H1 (cell line): ENCODE measurements at regions not wholly inside any gene's neighbourhood (a gene's known extent, or its start where the extent isn't known, plus 50 kb on each side); places are given as distances from the start of the nearest gene placed in this dataset.

Source experiments
- CBX8 ChIP-seq: fragments of 300-800, 300-1000 bp; sonication (generic); IDR thresholded peaks from 2 replicates; pipeline ENCODE4 v1.7.1; 2016; ENCODE audit warnings: low read depth, low read length, borderline replicate concordance
- CHD1 ChIP-seq: IDR thresholded peaks from 2 replicates; pipeline ENCODE4 v1.6.1; 2012; ENCODE audit warnings: low read depth, low read length, improper control_type of control experiment
- E2F6 ChIP-seq: IDR thresholded peaks from 2 replicates; pipeline ENCODE4 v1.6.1; 2012; ENCODE audit warnings: inconsistent platforms
- EGR1 ChIP-seq: IDR thresholded peaks from 2 replicates; pipeline ENCODE4 v1.6.1; 2011; ENCODE audit warnings: low read depth, low read length, borderline replicate concordance
- EZH2 ChIP-seq: fragments of 200-600 bp; sonication (generic); IDR thresholded peaks from 2 replicates; pipeline ENCODE4 v1.7.1; 2012; ENCODE audit warnings: low read depth, mild to moderate bottlenecking, moderate library complexity, low read length, inconsistent platforms; ENCODE audit not compliant: severe bottlenecking
- FOSL1 ChIP-seq: IDR thresholded peaks from 2 replicates; pipeline ENCODE4 v1.6.1; 2011; ENCODE audit warnings: mild to moderate bottlenecking, low read depth, low read length, moderate library complexity; ENCODE audit not compliant: insufficient read depth
- GTF2F1 ChIP-seq: IDR thresholded peaks from 2 replicates; pipeline ENCODE4 v1.6.1; 2012; ENCODE audit warnings: low read depth, low read length, improper control_type of control experiment, borderline replicate concordance
- JUN ChIP-seq: IDR thresholded peaks from 2 replicates; pipeline ENCODE4 v1.6.1; 2011; ENCODE audit warnings: low read depth, mild to moderate bottlenecking, improper control_type of control experiment, low read length
- NRF1 ChIP-seq: IDR thresholded peaks from 2 replicates; pipeline ENCODE4 v1.6.1; 2011; ENCODE audit warnings: mild to moderate bottlenecking, low read depth, low read length, improper control_type of control experiment
- POLR2A ChIP-seq, 2 experiments: IDR thresholded peaks; 1 replicate in 1 of 2; 2 replicates in 1 of 2; pipeline ENCODE4 v1.6.1; 2011; ENCODE audit warnings: low read depth in 2 of 2, low read length in 2 of 2, mild to moderate bottlenecking in 2 of 2; ENCODE audit errors: control extremely low read depth in 1 of 2
- RXRA ChIP-seq: IDR thresholded peaks from 2 replicates; pipeline ENCODE4 v1.6.1; 2011; ENCODE audit warnings: low read depth, mild to moderate bottlenecking, low read length, moderate library complexity; ENCODE audit not compliant: insufficient read depth
- TAF1 ChIP-seq: IDR thresholded peaks from 2 replicates; pipeline ENCODE4 v1.6.1; 2011; ENCODE audit warnings: mild to moderate bottlenecking, low read depth, low read length
- ZNF274 ChIP-seq: IDR thresholded peaks from 2 replicates; pipeline ENCODE4 v1.7.0; 2012; ENCODE audit warnings: low read length, borderline replicate concordance; ENCODE audit errors: extremely low read depth
- TF ChIP-seq, protein P1 (sequence below), 3 experiments: IDR thresholded peaks; 1 replicate in 2 of 3; 2 replicates in 1 of 3; pipeline versions ENCODE4 v1.5.1 to v1.6.1; 2011; ENCODE audit warnings: low read length in 3 of 3, mild to moderate bottlenecking in 3 of 3, inconsistent platforms in 2 of 3, low read depth in 1 of 3, moderate library complexity in 1 of 3; ENCODE audit not compliant: insufficient read depth in 1 of 3; ENCODE audit errors: control extremely low read depth in 1 of 3

GRCh38 chr10:59019603-59020002 lies 156.8 kb upstream of the PHYHIPL start:
- TF ChIP-seq POLR2A (IDR thresholded peaks at IDR 0.05; ENCODE audit: control extremely low read depth in 1 of 2, low read depth in 2 of 2, low read length in 2 of 2) (no peak), GTF2F1 (no peak), EZH2 (no peak), EGR1 (no peak), RXRA (no peak), E2F6 (no peak), NRF1 (no peak), JUN (no peak), ZNF274 (no peak), TAF1 (no peak), FOSL1 (no peak), CHD1 (no peak), CBX8 (no peak)
- TF ChIP-seq, protein P1, sequence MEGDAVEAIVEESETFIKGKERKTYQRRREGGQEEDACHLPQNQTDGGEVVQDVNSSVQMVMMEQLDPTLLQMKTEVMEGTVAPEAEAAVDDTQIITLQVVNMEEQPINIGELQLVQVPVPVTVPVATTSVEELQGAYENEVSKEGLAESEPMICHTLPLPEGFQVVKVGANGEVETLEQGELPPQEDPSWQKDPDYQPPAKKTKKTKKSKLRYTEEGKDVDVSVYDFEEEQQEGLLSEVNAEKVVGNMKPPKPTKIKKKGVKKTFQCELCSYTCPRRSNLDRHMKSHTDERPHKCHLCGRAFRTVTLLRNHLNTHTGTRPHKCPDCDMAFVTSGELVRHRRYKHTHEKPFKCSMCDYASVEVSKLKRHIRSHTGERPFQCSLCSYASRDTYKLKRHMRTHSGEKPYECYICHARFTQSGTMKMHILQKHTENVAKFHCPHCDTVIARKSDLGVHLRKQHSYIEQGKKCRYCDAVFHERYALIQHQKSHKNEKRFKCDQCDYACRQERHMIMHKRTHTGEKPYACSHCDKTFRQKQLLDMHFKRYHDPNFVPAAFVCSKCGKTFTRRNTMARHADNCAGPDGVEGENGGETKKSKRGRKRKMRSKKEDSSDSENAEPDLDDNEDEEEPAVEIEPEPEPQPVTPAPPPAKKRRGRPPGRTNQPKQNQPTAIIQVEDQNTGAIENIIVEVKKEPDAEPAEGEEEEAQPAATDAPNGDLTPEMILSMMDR (IDR thresholded peaks at IDR 0.05; ENCODE audit: control extremely low read depth in 1 of 3, insufficient read depth in 1 of 3, low read depth in 1 of 3, low read length in 3 of 3), result no peak
